ENCODE measurements at regions not wholly inside any gene's neighbourhood (a gene's known extent, or its start where the extent isn't known, plus 50 kb on each side); places are given as distances from the start of the nearest gene placed in this dataset.

- TF ChIP-seq POLR2A (IDR thresholded peaks at IDR 0.05; ENCODE audit: low read length) (no peak), GATA1 (IDR thresholded peaks at IDR 0.05; ENCODE audit: low read depth, low read length) (no peak)
Measured at GRCh38 chr4:147362938-147363337, 118.0 kb upstream of the EDNRA start.

Data from erythroblast (primary cell).